ENCODE measurements at regions not wholly inside any gene's neighbourhood (a gene's known extent, or its start where the extent isn't known, plus 50 kb on each side); places are given as distances from the start of the nearest gene placed in this dataset.
"Not testable (repeated sequence)": the region's sequence is repeated elsewhere in the genome, so short reads cannot be mapped to it uniquely, and the experiment has no call there.

GRCh38 chr1:58190267-58190988 is 356.1 kb downstream of the OMA1 start:
- TF ChIP-seq, protein P1, sequence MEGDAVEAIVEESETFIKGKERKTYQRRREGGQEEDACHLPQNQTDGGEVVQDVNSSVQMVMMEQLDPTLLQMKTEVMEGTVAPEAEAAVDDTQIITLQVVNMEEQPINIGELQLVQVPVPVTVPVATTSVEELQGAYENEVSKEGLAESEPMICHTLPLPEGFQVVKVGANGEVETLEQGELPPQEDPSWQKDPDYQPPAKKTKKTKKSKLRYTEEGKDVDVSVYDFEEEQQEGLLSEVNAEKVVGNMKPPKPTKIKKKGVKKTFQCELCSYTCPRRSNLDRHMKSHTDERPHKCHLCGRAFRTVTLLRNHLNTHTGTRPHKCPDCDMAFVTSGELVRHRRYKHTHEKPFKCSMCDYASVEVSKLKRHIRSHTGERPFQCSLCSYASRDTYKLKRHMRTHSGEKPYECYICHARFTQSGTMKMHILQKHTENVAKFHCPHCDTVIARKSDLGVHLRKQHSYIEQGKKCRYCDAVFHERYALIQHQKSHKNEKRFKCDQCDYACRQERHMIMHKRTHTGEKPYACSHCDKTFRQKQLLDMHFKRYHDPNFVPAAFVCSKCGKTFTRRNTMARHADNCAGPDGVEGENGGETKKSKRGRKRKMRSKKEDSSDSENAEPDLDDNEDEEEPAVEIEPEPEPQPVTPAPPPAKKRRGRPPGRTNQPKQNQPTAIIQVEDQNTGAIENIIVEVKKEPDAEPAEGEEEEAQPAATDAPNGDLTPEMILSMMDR (IDR thresholded peaks at IDR 0.05; ENCODE audit: insufficient read depth, missing control alignments): no peak
- no peak for DNase-seq (ENCODE audit: insufficient read length, low spot score)
- FAIRE-seq: no peak

GRCh38 chr1:58189453-58189852 is 357.1 kb downstream of the OMA1 start:
- no peak for DNase-seq (ENCODE audit: insufficient read length, low spot score)
- FAIRE-seq: no peak
- TF ChIP-seq, protein P1 (IDR thresholded peaks at IDR 0.05; ENCODE audit: insufficient read depth, missing control alignments): no peak

GRCh38 chr1:58183286-58183685 is 363.2 kb downstream of the OMA1 start:
- DNase-seq (ENCODE audit: insufficient read length, low spot score) (no peak), FAIRE-seq (no peak)
- TF ChIP-seq, protein P1 (IDR thresholded peaks at IDR 0.05; ENCODE audit: insufficient read depth, missing control alignments): no peak

GRCh38 chr1:58180537-58180936 is 366.0 kb downstream of the OMA1 start:
- TF ChIP-seq, protein P1 (IDR thresholded peaks at IDR 0.05; ENCODE audit: insufficient read depth, missing control alignments): no peak
- no peak for FAIRE-seq
- DNase-seq (ENCODE audit: insufficient read length, low spot score): no peak

DNA sequence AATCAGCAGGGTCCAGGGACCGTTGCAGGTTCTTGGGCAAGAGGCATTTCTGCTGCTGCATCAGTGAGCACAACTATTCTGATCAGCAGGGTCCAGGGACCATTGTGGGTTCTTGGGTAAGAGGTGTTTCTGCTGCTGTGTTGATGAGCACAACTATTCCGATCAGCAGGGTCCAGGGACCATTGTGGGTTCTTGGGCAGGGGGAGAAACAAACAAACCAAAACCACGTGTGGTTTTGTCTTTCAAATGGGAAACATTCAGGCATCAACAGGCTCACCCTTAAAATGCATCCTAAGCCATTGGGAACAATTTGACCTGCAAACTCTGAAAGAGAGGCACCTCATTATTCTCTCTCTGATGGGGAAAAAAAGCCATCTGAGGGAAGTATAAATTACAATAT is 377.4 kb downstream of the OMA1 start:
- not testable (repeated sequence) for FAIRE-seq; DNase-seq (ENCODE audit: insufficient read length, low spot score)

GRCh38 chr1:58167131-58167530 is 379.4 kb downstream of the OMA1 start:
- not testable (repeated sequence) for DNase-seq (ENCODE audit: insufficient read length, low spot score); FAIRE-seq

DNA sequence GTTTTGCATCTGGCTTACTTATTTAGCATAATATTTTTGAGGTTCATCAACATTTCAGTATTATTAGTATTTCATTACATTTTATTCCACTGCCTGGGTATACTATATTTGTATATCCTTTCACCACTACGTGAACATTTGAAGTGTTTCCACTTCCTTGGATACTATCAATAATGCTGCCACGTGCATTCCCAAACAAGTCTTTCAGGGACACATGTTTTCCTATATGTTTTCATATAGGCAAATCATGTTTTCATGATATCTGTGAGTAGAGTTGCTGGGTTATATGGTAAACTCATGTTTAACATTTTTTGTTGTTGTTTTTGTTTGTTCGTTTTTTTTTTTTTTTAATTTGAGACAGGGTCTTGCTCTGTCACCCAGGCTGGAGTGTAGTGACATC is 380.1 kb downstream of the OMA1 start:
- no peak for FAIRE-seq
- TF ChIP-seq, protein P1 (IDR thresholded peaks at IDR 0.05; ENCODE audit: insufficient read depth, missing control alignments): no peak
- no peak for DNase-seq (ENCODE audit: insufficient read length, low spot score)

DNA sequence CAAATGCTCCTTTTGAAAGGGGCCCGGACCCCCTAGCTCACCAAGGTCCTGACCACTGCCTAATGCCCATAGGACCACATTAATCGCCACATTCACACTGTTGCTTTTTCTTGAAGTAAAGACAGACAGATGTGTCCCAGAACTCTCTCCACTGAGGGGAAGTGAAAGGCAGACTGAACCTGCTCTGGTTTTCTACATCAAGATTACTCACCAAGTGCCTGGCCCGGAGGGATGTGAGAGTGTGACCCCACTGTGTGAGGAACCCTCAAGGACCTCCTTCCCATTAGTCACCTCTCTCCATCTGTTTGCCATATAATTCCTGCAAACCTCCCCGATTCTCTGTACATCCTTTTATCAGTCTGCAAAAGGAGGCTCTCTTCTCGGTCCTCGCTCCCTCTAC is 381.5 kb downstream of the OMA1 start:
- TF ChIP-seq, protein P1 (IDR thresholded peaks at IDR 0.05; ENCODE audit: insufficient read depth, missing control alignments): no peak
- DNase-seq (ENCODE audit: insufficient read length, low spot score) (no peak), FAIRE-seq (no peak)

Measured in D721Med (cell line).